ENCODE measurements at regions not wholly inside any gene's neighbourhood (a gene's known extent, or its start where the extent isn't known, plus 50 kb on each side); places are given as distances from the start of the nearest gene placed in this dataset.

DNA sequence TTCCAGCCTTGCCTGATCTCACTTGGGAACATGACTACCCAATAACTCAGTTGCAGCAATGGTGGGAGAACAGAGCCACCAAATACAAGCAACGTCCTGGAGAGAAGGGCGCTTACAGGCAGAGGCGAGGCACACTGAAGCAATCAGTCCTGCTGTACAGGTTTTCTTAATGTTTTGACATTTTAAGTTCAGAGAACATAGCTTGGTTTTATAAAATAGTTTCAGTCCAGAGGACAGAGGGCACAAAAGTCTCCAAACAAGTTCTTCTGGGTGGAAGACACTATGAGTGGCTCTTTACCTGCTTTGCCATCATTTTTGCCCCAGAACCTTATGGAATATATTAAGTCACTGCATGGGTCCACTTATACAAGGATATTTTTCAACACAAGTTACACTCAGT is 103.4 kb upstream of the KCNG1 start:
- H2AFZ ChIP-seq (ENCODE audit: control insufficient read depth, low read length), result no peak overlapping the region
- no peak for DNase-seq (ENCODE audit: low read depth, low spot score)
- H3K9ac ChIP-seq (ENCODE audit: control insufficient read depth, extremely low read depth, insufficient read depth, low read length), result no peak overlapping the region
- no peaks in the 10 kb centered on the region for H3K79me2 ChIP-seq (ENCODE audit: control insufficient read depth, insufficient read depth, low read length)
- H3K36me3 ChIP-seq (ENCODE audit: control insufficient read depth in 2 of 2, extremely low read depth in 1 of 2, insufficient read depth in 2 of 2, low read length in 2 of 2), result no peaks in the 10 kb centered on the region
- no peaks in the 10 kb centered on the region for H3K9me1 ChIP-seq (ENCODE audit: control insufficient read depth, extremely low read depth, insufficient read depth, low read length)
- no peaks in the 10 kb centered on the region for H3K9me3 ChIP-seq (ENCODE audit: control insufficient read depth, low read depth, low read length)
- H4K20me1 ChIP-seq (ENCODE audit: control insufficient read depth, extremely low read depth, insufficient read depth, low read length), result no peaks in the 10 kb centered on the region
- no peak overlapping the region for H3K27ac ChIP-seq (ENCODE audit: control insufficient read depth, insufficient read depth, low read length)
- no peaks in the 10 kb centered on the region for H3K27me3 ChIP-seq (ENCODE audit: control insufficient read depth, extremely low read depth, insufficient read depth, low read length)
- dilution Hi-C loops (cut with MboI; ENCODE audit: extremely low pct_ligation_motif_present, low sequenced_read_pairs), result no loop called here
- H3K4me2 ChIP-seq (ENCODE audit: control insufficient read depth, extremely low read depth, insufficient read depth, low read depth, low read length), result no peak overlapping the region
- no peak for FAIRE-seq
- no peak overlapping the region for H3K4me3 ChIP-seq (ENCODE audit: control insufficient read depth in 2 of 3, extremely low read depth in 1 of 3, insufficient read depth in 2 of 3, low read depth in 1 of 3, low read length in 3 of 3)
- peaks cover 32% of the 10 kb centered on the region for H3K4me1 ChIP-seq (ENCODE audit: control insufficient read depth, extremely low read depth, insufficient read depth, low read length)
- TF ChIP-seq EZH2 (IDR thresholded peaks at IDR 0.05; ENCODE audit: low read length), result no peak
- TF ChIP-seq, protein P1, sequence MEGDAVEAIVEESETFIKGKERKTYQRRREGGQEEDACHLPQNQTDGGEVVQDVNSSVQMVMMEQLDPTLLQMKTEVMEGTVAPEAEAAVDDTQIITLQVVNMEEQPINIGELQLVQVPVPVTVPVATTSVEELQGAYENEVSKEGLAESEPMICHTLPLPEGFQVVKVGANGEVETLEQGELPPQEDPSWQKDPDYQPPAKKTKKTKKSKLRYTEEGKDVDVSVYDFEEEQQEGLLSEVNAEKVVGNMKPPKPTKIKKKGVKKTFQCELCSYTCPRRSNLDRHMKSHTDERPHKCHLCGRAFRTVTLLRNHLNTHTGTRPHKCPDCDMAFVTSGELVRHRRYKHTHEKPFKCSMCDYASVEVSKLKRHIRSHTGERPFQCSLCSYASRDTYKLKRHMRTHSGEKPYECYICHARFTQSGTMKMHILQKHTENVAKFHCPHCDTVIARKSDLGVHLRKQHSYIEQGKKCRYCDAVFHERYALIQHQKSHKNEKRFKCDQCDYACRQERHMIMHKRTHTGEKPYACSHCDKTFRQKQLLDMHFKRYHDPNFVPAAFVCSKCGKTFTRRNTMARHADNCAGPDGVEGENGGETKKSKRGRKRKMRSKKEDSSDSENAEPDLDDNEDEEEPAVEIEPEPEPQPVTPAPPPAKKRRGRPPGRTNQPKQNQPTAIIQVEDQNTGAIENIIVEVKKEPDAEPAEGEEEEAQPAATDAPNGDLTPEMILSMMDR (optimal IDR thresholded peaks at IDR 0.05 in 1 of 3, IDR thresholded peaks at IDR 0.05 in 1 of 3, conservative IDR thresholded peaks at IDR 0.05 in 1 of 3; ENCODE audit: extremely low read depth in 1 of 3, insufficient read depth in 2 of 3, low read length in 3 of 3), result no peak

DNA sequence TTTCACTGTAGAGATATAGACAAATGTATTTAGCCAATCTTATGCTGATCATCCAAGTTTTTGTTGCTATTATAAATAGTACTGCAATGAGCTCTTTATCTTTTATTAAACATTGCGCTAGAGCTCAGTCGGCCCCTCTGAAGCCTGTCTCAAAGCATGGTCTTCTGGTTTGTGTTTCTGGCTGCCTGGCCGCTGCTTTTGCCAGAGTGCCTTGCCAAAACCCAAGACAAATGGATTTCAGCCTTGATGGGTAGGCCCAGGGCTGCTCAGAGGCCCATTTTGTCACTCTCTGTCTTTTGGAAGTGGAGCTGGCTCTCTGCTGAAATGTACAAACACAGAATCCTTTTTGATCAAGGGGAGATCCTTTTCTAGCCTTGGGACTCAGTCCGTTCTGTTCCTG is 102.9 kb upstream of the KCNG1 start:
- Histone ChIP-seq H3K4me1 (ENCODE audit: control insufficient read depth, extremely low read depth, insufficient read depth, low read length) (peaks cover 32% of the 10 kb centered on the region), H2AFZ (ENCODE audit: control insufficient read depth, low read length) (no peak overlapping the region), H3K9me1 (ENCODE audit: control insufficient read depth, extremely low read depth, insufficient read depth, low read length) (no peaks in the 10 kb centered on the region), H3K79me2 (ENCODE audit: control insufficient read depth, insufficient read depth, low read length) (no peaks in the 10 kb centered on the region), H3K4me3 (ENCODE audit: control insufficient read depth in 2 of 3, extremely low read depth in 1 of 3, insufficient read depth in 2 of 3, low read depth in 1 of 3, low read length in 3 of 3) (no peak overlapping the region), H3K9ac (ENCODE audit: control insufficient read depth, extremely low read depth, insufficient read depth, low read length) (no peak overlapping the region), H3K9me3 (ENCODE audit: control insufficient read depth, low read depth, low read length) (no peaks in the 10 kb centered on the region), H4K20me1 (ENCODE audit: control insufficient read depth, extremely low read depth, insufficient read depth, low read length) (no peaks in the 10 kb centered on the region), H3K36me3 (ENCODE audit: control insufficient read depth in 2 of 2, extremely low read depth in 1 of 2, insufficient read depth in 2 of 2, low read length in 2 of 2) (no peaks in the 10 kb centered on the region), H3K27ac (ENCODE audit: control insufficient read depth, insufficient read depth, low read length) (no peak overlapping the region), H3K4me2 (ENCODE audit: control insufficient read depth, extremely low read depth, insufficient read depth, low read depth, low read length) (no peak overlapping the region), H3K27me3 (ENCODE audit: control insufficient read depth, extremely low read depth, insufficient read depth, low read length) (no peaks in the 10 kb centered on the region)
- no peak for FAIRE-seq
- dilution Hi-C loops (cut with MboI; ENCODE audit: extremely low pct_ligation_motif_present, low sequenced_read_pairs), result no loop called here
- DNase-seq (ENCODE audit: low read depth, low spot score), result no peak
- TF ChIP-seq EZH2 (IDR thresholded peaks at IDR 0.05; ENCODE audit: low read length), result no peak
- TF ChIP-seq, protein P1 (optimal IDR thresholded peaks at IDR 0.05 in 1 of 3, IDR thresholded peaks at IDR 0.05 in 1 of 3, conservative IDR thresholded peaks at IDR 0.05 in 1 of 3; ENCODE audit: extremely low read depth in 1 of 3, insufficient read depth in 2 of 3, low read length in 3 of 3), result no peak
